H9 (cell line): ENCODE measurements at regions not wholly inside any gene's neighbourhood (a gene's known extent, or its start where the extent isn't known, plus 50 kb on each side); places are given as distances from the start of the nearest gene placed in this dataset.

Experiments
- DNase-seq: peaks from one replicate; pipeline ENCODE4 v3.0.0-alpha.2; 2017
- H2AFZ ChIP-seq: one replicate; pipeline ENCODE4 v1.6.1; 2013; ENCODE audit warnings: mild to moderate bottlenecking, low read length, control low read depth, moderate library complexity
- H2AK5ac ChIP-seq: 2 replicates; pipeline ENCODE4 v1.6.1; 2013; ENCODE audit warnings: low read length, control low read depth, mixed read lengths; ENCODE audit not compliant: insufficient read length
- H2BK120ac ChIP-seq: one replicate; pipeline ENCODE4 v1.6.1; 2013; ENCODE audit warnings: low read depth, mild to moderate bottlenecking, low read length, control low read depth, inconsistent platforms; ENCODE audit not compliant: poor library complexity, severe bottlenecking
- H2BK12ac ChIP-seq: 2 replicates; pipeline ENCODE4 v1.6.1; 2013; ENCODE audit warnings: low read length, control low read depth, mixed read lengths, low read depth; ENCODE audit not compliant: insufficient read length
- H2BK15ac ChIP-seq: 2 replicates; pipeline ENCODE4 v1.6.1; 2013; ENCODE audit warnings: low read depth, low read length, control low read depth
- H2BK20ac ChIP-seq: one replicate; pipeline ENCODE4 v1.6.1; 2013; ENCODE audit warnings: low read depth, mild to moderate bottlenecking, low read length, control low read depth, inconsistent platforms; ENCODE audit not compliant: poor library complexity, severe bottlenecking
- H2BK5ac ChIP-seq: 2 replicates; pipeline ENCODE4 v1.6.1; 2013; ENCODE audit warnings: low read length, control low read depth, mixed read lengths; ENCODE audit not compliant: insufficient read length
- H3K14ac ChIP-seq: 2 replicates; pipeline ENCODE4 v1.6.1; 2013; ENCODE audit warnings: low read length, control low read depth; ENCODE audit not compliant: insufficient read depth
- H3K18ac ChIP-seq: 2 replicates; pipeline ENCODE4 v1.6.1; 2013; ENCODE audit warnings: low read depth, mild to moderate bottlenecking, mixed read lengths, low read length, control low read depth; ENCODE audit not compliant: insufficient read length
- H3K23ac ChIP-seq: 2 replicates; pipeline ENCODE4 v1.6.1; 2013; ENCODE audit warnings: low read length, control low read depth, mixed read lengths, low read depth; ENCODE audit not compliant: insufficient read length
- H3K23me2 ChIP-seq: 2 replicates; pipeline ENCODE4 v1.6.1; 2013; ENCODE audit warnings: low read depth, mild to moderate bottlenecking, mixed read lengths, low read length, control low read depth; ENCODE audit not compliant: insufficient read length, poor library complexity, severe bottlenecking
- H3K27ac ChIP-seq: 2 replicates; pipeline ENCODE4 v1.5.1; 2013; ENCODE audit warnings: low read length, control low read depth, mixed read lengths, low read depth; ENCODE audit not compliant: insufficient read length
- H3K27me3 ChIP-seq: 2 replicates; pipeline ENCODE4 v1.6.1; 2013; ENCODE audit warnings: low read length, control low read depth, inconsistent platforms; ENCODE audit not compliant: insufficient read depth
- H3K4ac ChIP-seq: 2 replicates; pipeline ENCODE4 v1.6.1; 2013; ENCODE audit warnings: low read depth, mild to moderate bottlenecking, control low read depth, inconsistent platforms, low read length, moderate library complexity
- H3K4me1 ChIP-seq: 2 replicates; pipeline ENCODE4 v1.6.1; 2013; ENCODE audit warnings: low read length, control low read depth, inconsistent platforms; ENCODE audit not compliant: insufficient read depth
- H3K4me2 ChIP-seq: 2 replicates; pipeline ENCODE4 v1.6.1; 2013; ENCODE audit warnings: low read length, control low read depth, mixed read lengths; ENCODE audit not compliant: insufficient read length, insufficient read depth
- H3K56ac ChIP-seq: 2 replicates; pipeline ENCODE4 v1.6.1; 2013; ENCODE audit warnings: low read depth, mild to moderate bottlenecking, mixed read lengths, low read length, control low read depth; ENCODE audit not compliant: insufficient read length
- H3K79me1 ChIP-seq: 2 replicates; pipeline ENCODE4 v1.6.1; 2013; ENCODE audit warnings: low read depth, mild to moderate bottlenecking, moderate library complexity, low read length, control low read depth, inconsistent platforms; ENCODE audit not compliant: insufficient read depth, poor library complexity, severe bottlenecking
- H3K79me2 ChIP-seq: 2 replicates; pipeline ENCODE4 v1.6.1; 2013; ENCODE audit warnings: low read length, control low read depth, inconsistent platforms; ENCODE audit not compliant: insufficient read depth
- H3K9ac ChIP-seq: 2 replicates; pipeline ENCODE4 v1.6.1; 2013; ENCODE audit warnings: low read length, control low read depth, mixed read lengths; ENCODE audit not compliant: insufficient read length; ENCODE audit errors: extremely low read depth
- H3K9me3 ChIP-seq: one replicate; pipeline ENCODE4 v1.6.1; 2013; ENCODE audit warnings: low read depth, low read length, inconsistent platforms; ENCODE audit not compliant: control insufficient read depth
- H3T11ph ChIP-seq: one replicate; pipeline ENCODE4 v1.6.1; 2013; ENCODE audit warnings: mild to moderate bottlenecking, low read length, control low read depth, inconsistent platforms
- H4K20me1 ChIP-seq: one replicate; pipeline ENCODE4 v1.6.1; 2013; ENCODE audit not compliant: control insufficient read depth, insufficient read length, insufficient read depth
- H4K5ac ChIP-seq: 2 replicates; pipeline ENCODE4 v1.6.1; 2013; ENCODE audit warnings: low read depth, mild to moderate bottlenecking, mixed read lengths, low read length, control low read depth; ENCODE audit not compliant: insufficient read length
- H4K8ac ChIP-seq: replicated peaks from 2 replicates; pipeline ENCODE4 v1.6.1; 2013; ENCODE audit warnings: low read length, control low read depth, mixed read lengths, low read depth; ENCODE audit not compliant: insufficient read length
- H4K91ac ChIP-seq: 2 replicates; pipeline ENCODE4 v1.6.1; 2013; ENCODE audit warnings: low read depth, mild to moderate bottlenecking, moderate library complexity, mixed read lengths, low read length, control low read depth; ENCODE audit not compliant: insufficient read length
- H3K27ac Mint-ChIP-seq, 3 experiments: 2 replicates in 2 of 3; 3 replicates in 1 of 3; pipeline ENCODE4 v1.8.0; 2020 to 2021; ENCODE audit warnings: mixed read lengths in 3 of 3, mild to moderate bottlenecking in 1 of 3, moderate library complexity in 1 of 3
- H3K27me3 Mint-ChIP-seq: 2 replicates; pipeline ENCODE4 v1.8.0; 2021; ENCODE audit warnings: low read depth, mild to moderate bottlenecking, moderate library complexity, mixed read lengths
- H3K36me3 Mint-ChIP-seq, 3 experiments: 2 replicates in 2 of 3; 3 replicates in 1 of 3; pipeline ENCODE4 v1.8.0; 2020 to 2021; ENCODE audit warnings: low read depth in 3 of 3, mixed read lengths in 3 of 3; ENCODE audit not compliant: insufficient read depth in 1 of 3
- H3K4me1 Mint-ChIP-seq, 2 experiments: 2 replicates each; pipeline ENCODE4 v1.8.0; 2020; ENCODE audit warnings: mixed read lengths in 2 of 2
- H3K4me3 Mint-ChIP-seq, 2 experiments: 2 replicates in 1 of 2; 3 replicates in 1 of 2; pipeline ENCODE4 v1.8.0; 2020 to 2021; ENCODE audit warnings: mild to moderate bottlenecking in 2 of 2, mixed read lengths in 2 of 2, moderate library complexity in 1 of 2
- H3K9me3 Mint-ChIP-seq, 2 experiments: 2 replicates in 1 of 2; 3 replicates in 1 of 2; pipeline ENCODE4 v1.8.0; 2020; ENCODE audit warnings: mild to moderate bottlenecking in 2 of 2, mixed read lengths in 2 of 2, moderate library complexity in 1 of 2
- WGBS: extraction: QIAGEN DNeasy Blood & Tissue Kit; methylation state at CpG from one replicate; pipeline ENCODE4 v1.1.7; 2013; ENCODE audit warnings: missing lambda C conversion rate, low lambda C conversion rate, mixed read lengths; ENCODE audit not compliant: insufficient read length; ENCODE audit errors: extremely low coverage; 5-methylcytosine and 5-hydroxymethylcytosine counted together
- TF ChIP-seq, protein P1 (sequence below): fragments of 200-600 bp; sonication (generic); conservative IDR thresholded peaks from 3 replicates; pipeline ENCODE4 v1.8.0; 2021; ENCODE audit warnings: antibody characterized with exemption, mild to moderate bottlenecking

DNA sequence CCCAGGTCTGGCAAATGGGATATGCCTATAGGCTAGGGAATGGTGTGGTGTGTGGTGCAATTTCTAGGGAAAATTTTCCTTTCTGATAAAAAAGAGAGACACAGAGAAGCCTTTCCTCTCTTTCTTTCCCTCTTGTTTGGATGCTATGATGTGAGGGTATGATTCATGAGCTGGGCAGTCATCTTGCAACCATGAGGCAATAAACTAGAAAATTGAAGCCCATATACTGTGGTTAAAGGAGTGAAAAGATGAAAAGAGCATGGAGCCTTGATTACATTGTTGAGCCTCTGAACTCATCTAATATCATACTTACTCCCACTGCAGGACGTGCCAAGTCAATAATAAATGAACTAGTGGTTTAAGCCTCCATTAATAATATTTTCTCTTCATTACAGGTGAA, 215.6 kb downstream of the HAUS1 start:
- TF ChIP-seq, protein P1, sequence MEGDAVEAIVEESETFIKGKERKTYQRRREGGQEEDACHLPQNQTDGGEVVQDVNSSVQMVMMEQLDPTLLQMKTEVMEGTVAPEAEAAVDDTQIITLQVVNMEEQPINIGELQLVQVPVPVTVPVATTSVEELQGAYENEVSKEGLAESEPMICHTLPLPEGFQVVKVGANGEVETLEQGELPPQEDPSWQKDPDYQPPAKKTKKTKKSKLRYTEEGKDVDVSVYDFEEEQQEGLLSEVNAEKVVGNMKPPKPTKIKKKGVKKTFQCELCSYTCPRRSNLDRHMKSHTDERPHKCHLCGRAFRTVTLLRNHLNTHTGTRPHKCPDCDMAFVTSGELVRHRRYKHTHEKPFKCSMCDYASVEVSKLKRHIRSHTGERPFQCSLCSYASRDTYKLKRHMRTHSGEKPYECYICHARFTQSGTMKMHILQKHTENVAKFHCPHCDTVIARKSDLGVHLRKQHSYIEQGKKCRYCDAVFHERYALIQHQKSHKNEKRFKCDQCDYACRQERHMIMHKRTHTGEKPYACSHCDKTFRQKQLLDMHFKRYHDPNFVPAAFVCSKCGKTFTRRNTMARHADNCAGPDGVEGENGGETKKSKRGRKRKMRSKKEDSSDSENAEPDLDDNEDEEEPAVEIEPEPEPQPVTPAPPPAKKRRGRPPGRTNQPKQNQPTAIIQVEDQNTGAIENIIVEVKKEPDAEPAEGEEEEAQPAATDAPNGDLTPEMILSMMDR: no peak

More for the DNA sequence above, 215.6 kb downstream of the HAUS1 start:
- no peak overlapping the region for H3K27ac ChIP-seq
- H3K9ac ChIP-seq: no peak overlapping the region
- no peak overlapping the region for H3K4me2 ChIP-seq
- H3K4me1 ChIP-seq: peaks cover 8% of the 10 kb centered on the region; the same call in 1 of the 2 replicates
- H3K27me3 ChIP-seq: no peaks in the 10 kb centered on the region
- Mint-ChIP-seq H3K27ac (no peak overlapping the region), H3K4me1 (peaks cover 24 to 30% of the 10 kb centered on the region in 2 experiments), H3K4me3 (no peak overlapping the region), H3K9me3 (no peaks in the 10 kb centered on the region), H3K36me3 (no peaks in the 10 kb centered on the region), H3K27me3 (no peaks in the 10 kb centered on the region)
- no peak overlapping the region for H2BK20ac ChIP-seq
- H3K79me1 ChIP-seq: no peaks in the 10 kb centered on the region
- no peaks in the 10 kb centered on the region for H3K23me2 ChIP-seq
- no peak overlapping the region for H2AFZ ChIP-seq
- no peak overlapping the region for H4K5ac ChIP-seq
- H3K79me2 ChIP-seq: no peaks in the 10 kb centered on the region
- H3K4ac ChIP-seq: no peak overlapping the region
- H3K14ac ChIP-seq: no peak overlapping the region
- H4K20me1 ChIP-seq: no peaks in the 10 kb centered on the region
- no peak overlapping the region for H3K23ac ChIP-seq
- H2AK5ac ChIP-seq: no peak overlapping the region
- H2BK5ac ChIP-seq: no peak overlapping the region
- no peak overlapping the region for H2BK15ac ChIP-seq
- H3K18ac ChIP-seq: no peak overlapping the region
- no CpG with 5 or more reads among the region's 1 CpG for WGBS
- no peak overlapping the region for H3K56ac ChIP-seq
- H4K8ac ChIP-seq: no peak overlapping the region
- H2BK120ac ChIP-seq: no peak overlapping the region
- H2BK12ac ChIP-seq: no peak overlapping the region
- H4K91ac ChIP-seq: no peak overlapping the region
- DNase-seq: no peak
- no peak overlapping the region for H3T11ph ChIP-seq
- H3K9me3 ChIP-seq: no peaks in the 10 kb centered on the region
